ENCODE measurements at regions not wholly inside any gene's neighbourhood (a gene's known extent, or its start where the extent isn't known, plus 50 kb on each side); places are given as distances from the start of the nearest gene placed in this dataset.

DNA sequence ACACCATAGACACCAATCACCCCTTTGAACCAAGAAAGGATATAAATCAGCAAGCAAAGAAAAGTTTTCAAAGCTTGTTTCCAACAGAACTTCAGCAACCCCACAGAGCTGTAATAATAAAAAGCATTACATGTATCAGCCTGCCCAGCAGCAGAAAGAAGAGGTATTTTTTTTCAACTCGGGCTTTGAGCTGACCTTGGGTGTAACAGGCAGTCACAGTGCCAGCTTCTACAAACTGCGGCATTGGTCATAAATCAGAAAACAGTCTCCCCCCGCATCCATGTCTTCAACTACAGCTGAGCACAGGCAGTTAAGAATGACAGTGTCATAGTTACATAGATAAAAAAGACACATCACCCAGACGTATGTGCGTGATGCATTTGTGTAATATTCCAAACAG, 671.0 kb upstream of the SLITRK1 start:
- TF ChIP-seq CTCF (IDR thresholded peaks at IDR 0.05) (no peak), POLR2A (IDR thresholded peaks at IDR 0.05) (no peak)
